Right ventricle myocardium inferior (tissue), 1 donor: ENCODE measurements at regions not wholly inside any gene's neighbourhood (a gene's known extent, or its start where the extent isn't known, plus 50 kb on each side); places are given as distances from the start of the nearest gene placed in this dataset.

Source experiments
- ATAC-seq: fragments of 200-7000 bp; cut with Tn5 transposase; one replicate; pipeline ENCODE4 v1.9.1; 2020; ENCODE audit warnings: mild to moderate bottlenecking, moderate library complexity
- DNase-seq: peaks from one replicate; pipeline ENCODE4 v3.0.0; 2021; ENCODE audit errors: missing footprints
- intact Hi-C: fragments of 100-400 bp; cut with DNase I; formaldehyde crosslinking; loops from one replicate; pipeline ENCODE4 v1.11.0; 2022
- donor health status: DM: no; HTN: yes; CAD: no; lungs with severe emphysema.

GRCh38 chr18:29626094-29626493 lies 1416.4 kb downstream of the DSC3 start:
- intact Hi-C loops = no loop called here
- no peak for ATAC-seq
- DNase-seq = no peak

GRCh38 chr18:29616867-29617266 lies 1425.7 kb downstream of the DSC3 start:
- intact Hi-C loops = loop anchor here (10.0 kb wide), 1 partner anchor 188 kb away; no protein-coding TSS in a partner anchor
- DNase-seq (no peak), ATAC-seq (no peak)

GRCh38 chr18:29608982-29609381 lies 1432.1 kb upstream of the CDH2 start:
- no peak for DNase-seq
- intact Hi-C loops = no loop called here
- no peak for ATAC-seq

- no peak for DNase-seq
- intact Hi-C loops = no loop called here
- no peak for ATAC-seq
These were observed 1428.4 kb upstream of the CDH2 start for GRCh38 chr18:29605365-29605764.

GRCh38 chr18:29596959-29597358 lies 1420.0 kb upstream of the CDH2 start:
- ATAC-seq (no peak), DNase-seq (no peak)
- intact Hi-C loops = no loop called here

GRCh38 chr18:29594493-29594892 lies 1417.6 kb upstream of the CDH2 start:
- ATAC-seq (no peak), DNase-seq (no peak)
- intact Hi-C loops = no loop called here

GRCh38 chr18:29588446-29589100 lies 1411.6 kb upstream of the CDH2 start:
- ATAC-seq = no peak
- intact Hi-C loops = no loop called here
- no peak for DNase-seq

- no peak for ATAC-seq
- no peak for DNase-seq
- intact Hi-C loops = no loop called here
These were observed 1409.3 kb upstream of the CDH2 start for GRCh38 chr18:29586210-29586609.

- no peak for DNase-seq
- ATAC-seq = no peak
- intact Hi-C loops = no loop called here
These were observed 1383.3 kb upstream of the CDH2 start for GRCh38 chr18:29560270-29560669.

- no peak for DNase-seq
- ATAC-seq = no peak
- intact Hi-C loops = no loop called here
These were observed 1379.1 kb upstream of the CDH2 start for GRCh38 chr18:29556070-29556469.

- peak; percentile 51 for DNase-seq
- no peak for ATAC-seq
- intact Hi-C loops = no loop called here
These were observed 1372.8 kb upstream of the CDH2 start for GRCh38 chr18:29549759-29550158.

GRCh38 chr18:29547626-29548025 lies 1370.7 kb upstream of the CDH2 start:
- DNase-seq = no peak
- intact Hi-C loops = no loop called here
- ATAC-seq = no peak

- DNase-seq (no peak), ATAC-seq (no peak)
- intact Hi-C loops = no loop called here
These were observed 1363.6 kb upstream of the CDH2 start for GRCh38 chr18:29540548-29540947.

GRCh38 chr18:29531746-29532145 lies 1354.8 kb upstream of the CDH2 start:
- intact Hi-C loops = no loop called here
- DNase-seq (no peak), ATAC-seq (no peak)

- no peak for ATAC-seq
These were observed 1346.4 kb upstream of the CDH2 start for GRCh38 chr18:29523371-29523770.

GRCh38 chr18:29512761-29513160 lies 1335.8 kb upstream of the CDH2 start:
- DNase-seq (no peak), ATAC-seq (no peak)
- intact Hi-C loops = no loop called here

More at GRCh38 chr18:29523371-29523770, 1346.4 kb upstream of the CDH2 start:
- intact Hi-C loops = no loop called here
- DNase-seq = no peak

- DNase-seq (no peak), ATAC-seq (no peak)
- intact Hi-C loops = no loop called here
These were observed 1335.3 kb upstream of the CDH2 start for GRCh38 chr18:29512203-29512602.

GRCh38 chr18:29501952-29502351 lies 1325.0 kb upstream of the CDH2 start:
- no peak for DNase-seq
- intact Hi-C loops = no loop called here
- ATAC-seq = no peak

- DNase-seq (no peak), ATAC-seq (no peak)
- intact Hi-C loops = no loop called here
These were observed 1319.3 kb upstream of the CDH2 start for GRCh38 chr18:29496152-29496680.

- intact Hi-C loops = no loop called here
- DNase-seq = no peak
These were observed 1317.4 kb upstream of the CDH2 start for GRCh38 chr18:29494371-29494770.

GRCh38 chr18:29491907-29492306 lies 1315.0 kb upstream of the CDH2 start:
- DNase-seq = no peak

More at GRCh38 chr18:29494371-29494770, 1317.4 kb upstream of the CDH2 start:
- ATAC-seq = no peak

More at GRCh38 chr18:29491907-29492306, 1315.0 kb upstream of the CDH2 start:
- intact Hi-C loops = no loop called here
- ATAC-seq = no peak
